H1 (cell line): ENCODE measurements at regions not wholly inside any gene's neighbourhood (a gene's known extent, or its start where the extent isn't known, plus 50 kb on each side); places are given as distances from the start of the nearest gene placed in this dataset.
A peak's percentile ranks its signal among the peaks of the same experiment; 100 is the strongest.

ENCODE experiments used
- CTCF ChIA-PET: fragments of 300-600 bp; sonication (Branson Sonifier 250); formaldehyde crosslinking; loops from one replicate; lab custom pipeline; 2021; ENCODE audit not compliant: partially characterized antibody; lab: Charles Lee
- POLR2A ChIA-PET: fragments of 300-600 bp; sonication (Branson Sonifier 250); formaldehyde crosslinking; loops from one replicate; lab custom pipeline; 2021; ENCODE audit warnings: inconsistent platforms; ENCODE audit not compliant: partially characterized antibody; lab: Charles Lee
- DNase-seq, 2 experiments: peaks; one replicate each; pipeline versions ENCODE4 v3.0.0 to v3.0.0-alpha.2; 2010 to 2022; ENCODE audit warnings: low spot score in 2 of 2, low read depth in 1 of 2, mixed read lengths in 1 of 2
- FAIRE-seq: peaks from 2 replicates; lab custom pipeline; 2011; peaks lifted over from hg19 to GRCh38; lab: Jason Lieb, UNC
- H2AFZ ChIP-seq: 2 replicates; pipeline ENCODE4 v1.8.1; 2012; ENCODE audit warnings: low read length, inconsistent platforms
- H2AK5ac ChIP-seq: 2 replicates; pipeline ENCODE4 v1.6.1; 2013; ENCODE audit warnings: low read depth, low read length
- H2BK120ac ChIP-seq: replicated peaks from 2 replicates; pipeline ENCODE3; 2013; ENCODE audit warnings: low read depth, low read length, inconsistent platforms
- H2BK12ac ChIP-seq: 2 replicates; pipeline ENCODE4 v1.6.1; 2013; ENCODE audit warnings: low read depth, low read length
- H2BK15ac ChIP-seq: 2 replicates; pipeline ENCODE4 v1.6.1; 2013; ENCODE audit warnings: low read length
- H2BK20ac ChIP-seq: 2 replicates; pipeline ENCODE4 v1.6.1; 2013; ENCODE audit warnings: low read length
- H2BK5ac ChIP-seq: 2 replicates; pipeline ENCODE4 v1.6.1; 2013; ENCODE audit warnings: low read depth, low read length
- H3K14ac ChIP-seq: 2 replicates; pipeline ENCODE4 v1.6.1; 2013; ENCODE audit warnings: inconsistent platforms; ENCODE audit not compliant: insufficient read length
- H3K18ac ChIP-seq: 2 replicates; pipeline ENCODE4 v1.6.1; 2013; ENCODE audit warnings: low read length; ENCODE audit errors: extremely low read depth
- H3K23ac ChIP-seq: 2 replicates; pipeline ENCODE4 v1.6.1; 2013; ENCODE audit warnings: inconsistent platforms; ENCODE audit not compliant: insufficient read length
- H3K23me2 ChIP-seq: 2 replicates; pipeline ENCODE4 v1.6.1; 2013; ENCODE audit warnings: low read depth, low read length
- H3K27ac ChIP-seq: 2 replicates; pipeline ENCODE4 v1.6.1; 2011; ENCODE audit warnings: low read depth, low read length, inconsistent platforms
- H3K27me3 ChIP-seq, 4 experiments: replicated peaks in 1 of 4; 1 replicate in 1 of 4; 2 replicates in 3 of 4; pipeline versions ENCODE4 v1.6.1 to v1.8.1; 2011 to 2013; ENCODE audit warnings: low read length in 3 of 4, mild to moderate bottlenecking in 3 of 4, inconsistent platforms in 2 of 4, mixed read lengths in 2 of 4, moderate library complexity in 1 of 4; ENCODE audit not compliant: control insufficient read depth in 3 of 4, insufficient read depth in 3 of 4; ENCODE audit errors: extremely low read depth in 1 of 4
- H3K36me3 ChIP-seq, 4 experiments: 2 replicates each; pipeline versions ENCODE4 v1.6.1 to v1.8.1; 2011 to 2013; ENCODE audit warnings: mild to moderate bottlenecking in 4 of 4, low read length in 3 of 4, moderate library complexity in 2 of 4, control low read depth in 1 of 4, inconsistent platforms in 1 of 4; ENCODE audit not compliant: insufficient read depth in 4 of 4, control insufficient read depth in 2 of 4
- H3K4ac ChIP-seq: replicated peaks from 2 replicates; pipeline ENCODE3; 2013; ENCODE audit warnings: low read length, low read depth, mixed read lengths, inconsistent platforms; ENCODE audit not compliant: insufficient read length
- H3K4me1 ChIP-seq, 4 experiments: replicated peaks in 1 of 4; 1 replicate in 1 of 4; 2 replicates in 3 of 4; pipeline versions ENCODE4 v1.6.1 to v1.8.1; 2011 to 2013; ENCODE audit warnings: low read length in 3 of 4, inconsistent platforms in 2 of 4, mixed read lengths in 1 of 4; ENCODE audit not compliant: insufficient read depth in 4 of 4, control insufficient read depth in 3 of 4
- H3K4me2 ChIP-seq, 2 experiments: 2 replicates each; pipeline versions ENCODE4 v1.6.1 to v1.8.1; 2011 to 2013; ENCODE audit warnings: low read depth in 2 of 2, low read length in 2 of 2, control low read depth in 1 of 2, inconsistent platforms in 1 of 2, mild to moderate bottlenecking in 1 of 2; ENCODE audit not compliant: insufficient read depth in 1 of 2
- H3K4me3 ChIP-seq, 4 experiments: fragments of 200-600, 300-600 bp in 1 of 4; sonication (generic), shearing (Covaris generic), sonication (Bioruptor Twin) in 1 of 4; 2 replicates each; pipeline versions ENCODE4 v1.5.1 to v1.8.1; 2011 to 2016; ENCODE audit warnings: low read length in 4 of 4, low read depth in 3 of 4, control low read depth in 2 of 4, inconsistent platforms in 2 of 4, mild to moderate bottlenecking in 2 of 4, mixed read lengths in 1 of 4, moderate library complexity in 1 of 4; ENCODE audit not compliant: insufficient read depth in 2 of 4; ENCODE audit errors: extremely low read depth in 1 of 4
- H3K56ac ChIP-seq: replicated peaks from 2 replicates; pipeline ENCODE3; 2013; ENCODE audit warnings: low read depth, mild to moderate bottlenecking, mixed read lengths, low read length, inconsistent platforms; ENCODE audit not compliant: insufficient read length
- H3K79me1 ChIP-seq: 2 replicates; pipeline ENCODE4 v1.6.1; 2013; ENCODE audit warnings: low read depth, low read length, control low read depth
- H3K79me2 ChIP-seq, 2 experiments: 2 replicates each; pipeline versions ENCODE4 v1.6.1 to v1.8.1; 2012 to 2013; ENCODE audit warnings: low read length in 2 of 2, mild to moderate bottlenecking in 2 of 2, inconsistent platforms in 1 of 2; ENCODE audit not compliant: insufficient read depth in 2 of 2, control insufficient read depth in 1 of 2
- H3K9ac ChIP-seq, 4 experiments: replicated peaks in 1 of 4; 1 replicate in 1 of 4; 2 replicates in 3 of 4; pipeline versions ENCODE4 v1.6.1 to v1.8.1; 2011 to 2013; ENCODE audit warnings: low read depth in 3 of 4, low read length in 3 of 4, control low read depth in 2 of 4, mild to moderate bottlenecking in 2 of 4, moderate library complexity in 2 of 4, inconsistent platforms in 1 of 4; ENCODE audit errors: extremely low read depth in 1 of 4
- H3K9me3 ChIP-seq, 2 experiments: 2 replicates each; pipeline versions ENCODE4 v1.6.1 to v1.8.1; 2012 to 2013; ENCODE audit warnings: mild to moderate bottlenecking in 2 of 2, moderate library complexity in 2 of 2, control low read depth in 1 of 2, inconsistent platforms in 1 of 2, low read depth in 1 of 2, low read length in 1 of 2, mixed read lengths in 1 of 2; ENCODE audit not compliant: insufficient read depth in 2 of 2
- H4K20me1 ChIP-seq, 2 experiments: replicated peaks in 1 of 2; 2 replicates each; pipeline versions ENCODE3 to v1.8.1; 2011 to 2013; ENCODE audit warnings: inconsistent platforms in 2 of 2, low read length in 2 of 2, mild to moderate bottlenecking in 1 of 2; ENCODE audit not compliant: insufficient read depth in 2 of 2, control insufficient read depth in 1 of 2
- H4K5ac ChIP-seq: 2 replicates; pipeline ENCODE4 v1.6.1; 2013; ENCODE audit warnings: low read length, low read depth, mixed read lengths, inconsistent platforms; ENCODE audit not compliant: insufficient read length
- H4K8ac ChIP-seq: 2 replicates; pipeline ENCODE4 v1.8.0; 2013; ENCODE audit warnings: mild to moderate bottlenecking, moderate library complexity, low read length, inconsistent platforms; ENCODE audit not compliant: insufficient read depth; ENCODE audit errors: extremely low read depth
- H4K91ac ChIP-seq: replicated peaks from 2 replicates; pipeline ENCODE3; 2013; ENCODE audit warnings: low read length, mixed read lengths, inconsistent platforms; ENCODE audit not compliant: insufficient read length
- BRCA1 ChIP-seq: IDR thresholded peaks from 2 replicates; pipeline ENCODE4 v1.6.1; 2012; ENCODE audit warnings: low read depth, low read length, improper control_type of control experiment
- CTCF ChIP-seq, 3 experiments: IDR thresholded peaks; 1 replicate in 2 of 3; 2 replicates in 1 of 3; pipeline versions ENCODE4 v1.5.1 to v1.6.1; 2011; ENCODE audit warnings: low read length in 3 of 3, mild to moderate bottlenecking in 3 of 3, inconsistent platforms in 2 of 3, low read depth in 1 of 3, moderate library complexity in 1 of 3; ENCODE audit not compliant: insufficient read depth in 1 of 3; ENCODE audit errors: control extremely low read depth in 1 of 3
- EZH2 ChIP-seq: fragments of 200-600 bp; sonication (generic); IDR thresholded peaks from 2 replicates; pipeline ENCODE4 v1.7.1; 2012; ENCODE audit warnings: low read depth, mild to moderate bottlenecking, moderate library complexity, low read length, inconsistent platforms; ENCODE audit not compliant: severe bottlenecking
- HDAC2 ChIP-seq, 2 experiments: fragments of 300-600 bp in 1 of 2; sonication (generic) in 1 of 2; IDR thresholded peaks; 2 replicates each; pipeline ENCODE4 v1.6.1; 2011 to 2012; ENCODE audit warnings: low read depth in 2 of 2, low read length in 2 of 2, mild to moderate bottlenecking in 2 of 2, moderate library complexity in 2 of 2, borderline replicate concordance in 1 of 2, inconsistent platforms in 1 of 2
- JUND ChIP-seq: IDR thresholded peaks from 2 replicates; pipeline ENCODE4 v1.6.1; 2011; ENCODE audit warnings: mild to moderate bottlenecking, improper control_type of control experiment, low read length
- PHF8 ChIP-seq: fragments of 200-600 bp; sonication (generic); conservative IDR thresholded peaks from 2 replicates; pipeline ENCODE4 v1.7.1; 2012; ENCODE audit warnings: low read depth, mild to moderate bottlenecking, inconsistent platforms, low read length, moderate library complexity
- POLR2A ChIP-seq, 2 experiments: IDR thresholded peaks; 1 replicate in 1 of 2; 2 replicates in 1 of 2; pipeline ENCODE4 v1.6.1; 2011; ENCODE audit warnings: low read depth in 2 of 2, low read length in 2 of 2, mild to moderate bottlenecking in 2 of 2; ENCODE audit errors: control extremely low read depth in 1 of 2
- POLR2AphosphoS5 ChIP-seq: IDR thresholded peaks from 2 replicates; pipeline ENCODE4 v1.6.1; 2011; ENCODE audit warnings: low read depth, low read length
- RAD21 ChIP-seq, 2 experiments: IDR thresholded peaks in 1 of 2; conservative IDR thresholded peaks in 1 of 2; 2 replicates each; pipeline ENCODE4 v1.6.1; 2011; ENCODE audit warnings: low read depth in 2 of 2, low read length in 2 of 2, improper control_type of control experiment in 1 of 2, inconsistent platforms in 1 of 2, mild to moderate bottlenecking in 1 of 2, moderate library complexity in 1 of 2
- RXRA ChIP-seq: IDR thresholded peaks from 2 replicates; pipeline ENCODE4 v1.6.1; 2011; ENCODE audit warnings: low read depth, mild to moderate bottlenecking, low read length, moderate library complexity; ENCODE audit not compliant: insufficient read depth
- SP2 ChIP-seq: IDR thresholded peaks from 2 replicates; pipeline ENCODE4 v1.6.1; 2012; ENCODE audit warnings: mild to moderate bottlenecking, low read length, inconsistent platforms
- WGBS, 2 experiments: shearing (Covaris generic) in 1 of 2; methylation state at CpG; one replicate each; pipeline versions ENCODE4 v1.1.6 to v1.1.7; 2013 to 2015; ENCODE audit warnings: low lambda C conversion rate in 2 of 2, mixed read lengths in 2 of 2, inconsistent platforms in 1 of 2, low coverage in 1 of 2, missing lambda C conversion rate in 1 of 2; ENCODE audit not compliant: insufficient replicate concordance in 2 of 2, insufficient coverage in 1 of 2, insufficient read length in 1 of 2; ENCODE audit errors: extremely low coverage in 1 of 2, missing lambda C conversion rate in 1 of 2; 5-methylcytosine and 5-hydroxymethylcytosine counted together

- Histone ChIP-seq H3K14ac (no peak overlapping the region), H3K27me3 (no peaks in the 10 kb centered on the region), H2AFZ (peak overlapping the region; percentile 93; the same call in 1 of the 2 replicates), H2AK5ac (no peak overlapping the region), H4K5ac (no peak overlapping the region), H4K91ac (no peak overlapping the region), H3K36me3 (no peaks in the 10 kb centered on the region), H3K9me3 (no peaks in the 10 kb centered on the region), H3K4me1 (0 out of 7 replicates have a peak, but pooled peaks cover 0 to 2% (median 0%) of the 10 kb centered on the region in 4 experiments), H3K18ac (no peak overlapping the region), H3K9ac (no peak overlapping the region), H2BK15ac (no peak overlapping the region), H3K4me2 (no peak overlapping the region), H3K79me1 (no peaks in the 10 kb centered on the region), H3K23ac (no peak overlapping the region), H3K79me2 (no peaks in the 10 kb centered on the region), H3K4me3 (no peak overlapping the region), H4K20me1 (no peaks in the 10 kb centered on the region), H2BK12ac (no peak overlapping the region), H2BK5ac (no peak overlapping the region), H3K4ac (no peak overlapping the region), H2BK20ac (no peak overlapping the region), H4K8ac (no peak overlapping the region), H3K56ac (no peak overlapping the region), H2BK120ac (no peak overlapping the region), H3K23me2 (no peaks in the 10 kb centered on the region), H3K27ac (no peak overlapping the region)
- FAIRE-seq (peak; percentile 82), DNase-seq (peak in 1 of 2 experiments; percentile 33)
- ChIA-PET POLR2A (no interaction called here), CTCF (interaction anchor here (0.6 to 2.9 kb wide), 11 partner anchors 8 to 316 kb away, joined by 3 to 11 read pairs (median 4); no protein-coding TSS in a partner anchor)
- WGBS, 2 experiments: 65% methylated on average over 4 of the region's 4 CpGs; no CpG with 5 or more reads in 1 of the 2 experiments
- TF ChIP-seq POLR2A (IDR thresholded peaks at IDR 0.05; ENCODE audit: control extremely low read depth in 1 of 2, low read depth in 2 of 2, low read length in 2 of 2): no peak
- TF ChIP-seq RAD21 (IDR thresholded peaks at IDR 0.05 in 1 of 2, conservative IDR thresholded peaks at IDR 0.05 in 1 of 2; ENCODE audit: low read depth in 2 of 2, low read length in 2 of 2): peak; percentile 52 to 62
- TF ChIP-seq SP2: no peak
- no peak for TF ChIP-seq HDAC2 (IDR thresholded peaks at IDR 0.05; ENCODE audit: borderline replicate concordance in 1 of 2, low read depth in 2 of 2, low read length in 2 of 2)
- peak; percentile 42 to 66 (median 54) for TF ChIP-seq CTCF (IDR thresholded peaks at IDR 0.05; ENCODE audit: control extremely low read depth in 1 of 3, insufficient read depth in 1 of 3, low read depth in 1 of 3, low read length in 3 of 3)
- TF ChIP-seq JUND: no peak
- no peak for TF ChIP-seq BRCA1
- TF ChIP-seq PHF8: no peak
- TF ChIP-seq RXRA: no peak
- TF ChIP-seq EZH2: no peak
- TF ChIP-seq POLR2AphosphoS5: no peak
These were observed 92.5 kb upstream of the PDE10A start for GRCh38 chr6:165755583-165755982.
